Naive B cell (primary cell): ENCODE measurements at regions not wholly inside any gene's neighbourhood (a gene's known extent, or its start where the extent isn't known, plus 50 kb on each side); places are given as distances from the start of the nearest gene placed in this dataset.

Experiments used
- ATAC-seq, 2 donors: fragments of 150-1000 bp; cut with Tn5 transposase; 2 replicates each; pipeline ENCODE4 v1.10.0; 2021; ENCODE audit warnings: low read depth in 2 of 2, mild to moderate bottlenecking in 2 of 2, moderate library complexity in 2 of 2
- DNase-seq: peaks from one replicate; pipeline ENCODE4 v3.0.0; 2022
- H3K27ac Mint-ChIP-seq, 6 donors: one replicate each; pipeline ENCODE4 v1.8.0; 2020 to 2022; ENCODE audit warnings: mild to moderate bottlenecking in 6 of 6, mixed read lengths in 6 of 6, moderate library complexity in 5 of 6, inconsistent platforms in 2 of 6
- H3K27me3 Mint-ChIP-seq, 3 donors: one replicate each; pipeline ENCODE4 v1.8.0; 2021 to 2022; ENCODE audit warnings: mixed read lengths in 3 of 3, mild to moderate bottlenecking in 1 of 3
- H3K36me3 Mint-ChIP-seq, 2 donors: one replicate each; pipeline ENCODE4 v1.8.0; 2020 to 2022; ENCODE audit warnings: mixed read lengths in 2 of 2, inconsistent platforms in 1 of 2, mild to moderate bottlenecking in 1 of 2
- H3K4me1 Mint-ChIP-seq, 3 donors: one replicate each; pipeline ENCODE4 v1.8.0; 2020 to 2022; ENCODE audit warnings: mixed read lengths in 3 of 3, inconsistent platforms in 1 of 3, mild to moderate bottlenecking in 1 of 3, moderate library complexity in 1 of 3
- H3K4me3 Mint-ChIP-seq, 8 donors: one replicate each; pipeline ENCODE4 v1.8.0; 2020 to 2022; ENCODE audit warnings: mild to moderate bottlenecking in 8 of 8, mixed read lengths in 8 of 8, moderate library complexity in 8 of 8, inconsistent platforms in 2 of 8
- H3K9me3 Mint-ChIP-seq, 7 donors: one replicate each; pipeline ENCODE4 v1.8.0; 2020 to 2022; ENCODE audit warnings: mixed read lengths in 7 of 7, mild to moderate bottlenecking in 5 of 7, inconsistent platforms in 2 of 7, moderate library complexity in 1 of 7

DNA sequence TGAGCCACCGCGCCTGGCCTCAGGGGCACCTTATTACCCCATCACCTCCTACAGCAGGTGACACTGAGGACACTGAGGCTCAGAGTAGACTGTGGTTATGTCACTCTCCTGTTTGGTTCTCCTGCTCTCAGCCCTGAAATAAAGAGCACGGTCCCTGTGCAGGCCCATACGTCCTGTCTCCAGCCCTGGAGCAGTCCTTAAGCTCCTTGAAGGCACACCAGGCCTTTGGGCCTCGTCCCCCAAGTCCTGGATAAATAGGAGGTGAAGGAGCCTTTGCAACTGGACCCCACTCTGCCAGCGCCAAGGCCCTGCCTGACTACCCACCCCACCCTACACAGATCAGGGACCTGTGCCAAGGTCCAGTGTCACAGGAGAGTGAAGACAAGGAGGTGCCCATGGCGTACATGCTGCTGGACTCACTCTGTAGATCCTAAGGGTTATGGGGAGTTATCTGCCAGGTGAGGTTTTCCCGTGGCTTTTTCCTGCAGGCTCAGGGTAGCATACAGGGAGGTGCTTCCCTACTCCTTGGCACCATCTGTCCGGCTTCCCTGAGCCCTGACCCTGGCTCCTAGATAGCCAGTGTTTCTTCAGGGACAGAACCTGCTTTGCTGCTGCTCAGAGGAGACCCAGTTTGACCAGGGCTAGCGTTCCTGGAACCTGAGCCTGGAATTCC, 253.2 kb downstream of the SEC14L1 start:
- DNase-seq, result no peak
- Mint-ChIP-seq H3K36me3 (no peaks in the 10 kb centered on the region), H3K4me3 (no peak overlapping the region), H3K4me1 (peaks cover 40 to 56% (median 41%) of the 10 kb centered on the region in 3 donors), H3K27ac (peak overlapping the region in 1 of 6 donors; percentile 65), H3K27me3 (no peaks in the 10 kb centered on the region), H3K9me3 (no peaks in the 10 kb centered on the region)
- no peak for ATAC-seq

- DNase-seq (no peak), ATAC-seq (no peak)
- Mint-ChIP-seq H3K36me3 (no peaks in the 10 kb centered on the region), H3K27me3 (no peaks in the 10 kb centered on the region), H3K9me3 (no peaks in the 10 kb centered on the region), H3K4me3 (no peak overlapping the region), H3K4me1 (peaks cover 38 to 56% (median 40%) of the 10 kb centered on the region in 3 donors), H3K27ac (peak overlapping the region in 3 of 6 donors; percentile 37 to 65 (median 44))
These were observed 253.9 kb downstream of the SEC14L1 start for GRCh38 chr17:77394540-77395295.

- no peaks in the 10 kb centered on the region for H3K9me3 Mint-ChIP-seq
- ATAC-seq, result no peak
- peak overlapping the region in 1 of 6 donors; percentile 47 for H3K27ac Mint-ChIP-seq
- no peak overlapping the region for H3K4me3 Mint-ChIP-seq
- no peaks in the 10 kb centered on the region for H3K36me3 Mint-ChIP-seq
- H3K4me1 Mint-ChIP-seq, result peaks cover 42 to 59% (median 45%) of the 10 kb centered on the region in 3 donors
- DNase-seq, result no peak
- no peaks in the 10 kb centered on the region for H3K27me3 Mint-ChIP-seq
These were observed 254.8 kb downstream of the SEC14L1 start for GRCh38 chr17:77395501-77396048.

DNA sequence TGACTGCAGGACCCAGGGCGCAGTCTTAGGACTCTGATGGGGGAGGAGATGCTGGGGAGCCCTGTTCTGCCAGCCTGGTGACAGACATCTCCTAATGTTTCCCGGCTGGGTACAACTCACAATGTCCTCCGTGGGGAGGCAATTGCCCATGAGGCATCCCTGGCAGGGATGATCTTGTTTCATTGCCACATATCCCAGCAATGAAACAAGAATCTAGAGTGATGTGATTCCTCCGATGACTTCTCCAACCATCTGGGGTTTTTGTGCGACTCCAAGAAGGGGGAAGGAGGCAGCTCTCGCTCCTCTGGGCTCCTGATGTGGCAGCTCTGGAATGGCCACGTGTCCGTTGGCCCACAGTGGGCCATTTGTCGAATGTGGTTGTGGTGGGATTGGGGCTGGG, 255.8 kb downstream of the SEC14L1 start:
- peak overlapping the region in 2 of 6 donors; percentile 57 to 66 for H3K27ac Mint-ChIP-seq
- peaks cover 40 to 58% (median 43%) of the 10 kb centered on the region in 3 donors for H3K4me1 Mint-ChIP-seq
- H3K36me3 Mint-ChIP-seq, result no peaks in the 10 kb centered on the region
- H3K9me3 Mint-ChIP-seq, result no peaks in the 10 kb centered on the region
- no peak for ATAC-seq
- no peaks in the 10 kb centered on the region for H3K27me3 Mint-ChIP-seq
- H3K4me3 Mint-ChIP-seq, result no peak overlapping the region
- DNase-seq, result no peak

GRCh38 chr17:77398274-77398673, 257.5 kb downstream of the SEC14L1 start:
- Mint-ChIP-seq H3K27ac (peak overlapping the region in 3 of 6 donors; percentile 61 to 80 (median 69)), H3K27me3 (no peaks in the 10 kb centered on the region), H3K4me1 (peaks cover 42 to 54% (median 51%) of the 10 kb centered on the region in 3 donors), H3K9me3 (no peaks in the 10 kb centered on the region), H3K4me3 (peak overlapping the region in 2 of 8 donors; percentile 25 to 53), H3K36me3 (peaks cover 0 to 5% of the 10 kb centered on the region in 2 donors)
- no peak for ATAC-seq
- no peak for DNase-seq

GRCh38 chr17:77399319-77399957, 258.7 kb downstream of the SEC14L1 start:
- no peaks in the 10 kb centered on the region for H3K9me3 Mint-ChIP-seq
- peak overlapping the region in 6 of 8 donors; percentile 15 to 92 (median 84) for H3K4me3 Mint-ChIP-seq
- H3K36me3 Mint-ChIP-seq, result peaks cover 0 to 5% of the 10 kb centered on the region in 2 donors
- H3K27ac Mint-ChIP-seq, result peak overlapping the region in 5 of 6 donors; percentile 78 to 99 (median 96)
- H3K27me3 Mint-ChIP-seq, result no peaks in the 10 kb centered on the region
- peaks cover 50 to 66% (median 61%) of the 10 kb centered on the region in 3 donors for H3K4me1 Mint-ChIP-seq
- ATAC-seq, result no peak
- no peak for DNase-seq

GRCh38 chr17:77400445-77400870, 259.7 kb downstream of the SEC14L1 start:
- H3K4me1 Mint-ChIP-seq, result peaks cover 57 to 73% (median 69%) of the 10 kb centered on the region in 3 donors
- H3K36me3 Mint-ChIP-seq, result peaks cover 0 to 5% of the 10 kb centered on the region in 2 donors
- ATAC-seq (peak; percentile 71 to 77), DNase-seq (peak; percentile 76)
- H3K27ac Mint-ChIP-seq, result peak overlapping the region; percentile 78 to 99 (median 96)
- H3K4me3 Mint-ChIP-seq, result peak overlapping the region; percentile 68 to 92 (median 87)
- H3K27me3 Mint-ChIP-seq, result no peaks in the 10 kb centered on the region
- no peaks in the 10 kb centered on the region for H3K9me3 Mint-ChIP-seq

DNA sequence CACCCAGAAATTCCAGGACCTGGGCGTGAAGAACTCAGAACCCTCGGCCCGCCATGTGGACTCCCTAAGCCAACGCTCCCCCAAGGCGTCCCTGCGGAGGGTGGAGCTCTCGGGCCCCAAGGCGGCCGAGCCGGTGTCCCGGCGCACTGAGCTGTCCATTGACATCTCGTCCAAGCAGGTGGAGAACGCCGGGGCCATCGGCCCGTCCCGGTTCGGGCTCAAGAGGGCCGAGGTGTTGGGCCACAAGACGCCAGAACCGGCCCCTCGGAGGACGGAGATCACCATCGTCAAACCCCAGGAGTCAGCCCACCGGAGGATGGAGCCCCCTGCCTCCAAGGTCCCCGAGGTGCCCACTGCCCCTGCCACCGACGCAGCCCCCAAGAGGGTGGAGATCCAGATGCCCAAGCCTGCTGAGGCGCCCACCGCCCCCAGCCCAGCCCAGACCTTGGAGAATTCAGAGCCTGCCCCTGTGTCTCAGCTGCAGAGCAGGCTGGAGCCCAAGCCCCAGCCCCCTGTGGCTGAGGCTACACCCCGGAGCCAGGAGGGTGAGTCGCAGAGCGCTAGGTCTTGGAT, 261.5 kb downstream of the SEC14L1 start:
- Mint-ChIP-seq H3K9me3 (peaks cover 0 to 3% (median 0%) of the 10 kb centered on the region in 7 donors), H3K27me3 (no peaks in the 10 kb centered on the region), H3K36me3 (peaks cover 0 to 5% of the 10 kb centered on the region in 2 donors), H3K4me1 (peaks cover 71 to 87% (median 81%) of the 10 kb centered on the region in 3 donors), H3K27ac (peak overlapping the region in 4 of 6 donors; percentile 34 to 98 (median 84)), H3K4me3 (peak overlapping the region in 6 of 8 donors; percentile 51 to 94 (median 72))
- DNase-seq, result no peak
- ATAC-seq, result no peak

GRCh38 chr17:77403854-77404253, 263.1 kb downstream of the SEC14L1 start:
- peaks cover 80 to 91% (median 89%) of the 10 kb centered on the region in 3 donors for H3K4me1 Mint-ChIP-seq
- H3K4me3 Mint-ChIP-seq, result peak overlapping the region in 7 of 8 donors; percentile 73 to 98 (median 94)
- H3K27me3 Mint-ChIP-seq, result no peaks in the 10 kb centered on the region
- H3K9me3 Mint-ChIP-seq, result peaks cover 0 to 3% (median 0%) of the 10 kb centered on the region in 7 donors
- DNase-seq (no peak), ATAC-seq (no peak)
- H3K36me3 Mint-ChIP-seq, result peaks cover 0 to 5% of the 10 kb centered on the region in 2 donors
- H3K27ac Mint-ChIP-seq, result peak overlapping the region; percentile 96 to 99 (median 98)

DNA sequence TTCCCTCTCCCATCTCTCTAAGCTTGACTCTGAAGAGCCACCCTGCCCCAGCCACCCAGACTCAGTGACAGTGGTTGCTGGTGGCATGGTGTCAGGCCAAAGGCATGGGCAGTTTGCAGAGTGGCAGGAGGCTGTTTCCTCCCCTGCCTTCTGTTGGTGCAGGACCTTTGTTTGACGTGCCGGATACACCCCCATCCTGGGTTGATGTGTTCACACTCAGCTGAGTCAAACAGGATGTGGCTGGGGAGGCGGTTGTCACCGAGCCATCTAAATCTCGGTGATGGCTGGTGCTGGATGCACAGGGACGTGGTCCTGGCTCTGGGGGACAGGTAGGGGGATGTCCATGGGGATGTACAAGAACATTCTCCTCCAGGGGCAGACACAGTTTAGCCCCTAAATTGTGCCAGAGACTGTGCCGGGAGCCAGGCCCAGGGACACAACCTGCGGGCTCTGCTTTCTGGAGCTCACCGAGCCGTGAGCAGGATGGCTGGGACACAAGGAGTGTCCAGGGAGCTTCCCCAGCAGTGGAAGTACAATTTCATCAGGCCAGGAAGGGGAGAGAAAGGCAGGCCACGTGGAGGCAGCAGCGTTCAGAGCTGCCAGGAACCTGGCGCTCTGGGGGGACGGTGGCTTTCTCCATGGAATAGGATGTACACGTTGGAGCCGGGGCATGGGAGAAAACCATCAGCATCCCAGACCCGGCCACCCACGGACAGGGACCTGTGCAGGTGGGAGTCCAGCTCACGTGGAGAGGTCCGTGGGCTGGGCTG, 264.2 kb downstream of the SEC14L1 start:
- Mint-ChIP-seq H3K27ac (peak overlapping the region; percentile 96 to 99 (median 98)), H3K9me3 (peaks cover 0 to 3% (median 0%) of the 10 kb centered on the region in 7 donors), H3K4me1 (peaks cover 77 to 91% (median 84%) of the 10 kb centered on the region in 3 donors), H3K27me3 (no peaks in the 10 kb centered on the region), H3K4me3 (peak overlapping the region; percentile 86 to 99 (median 95)), H3K36me3 (peaks cover 0 to 5% of the 10 kb centered on the region in 2 donors)
- DNase-seq (peak; percentile 85), ATAC-seq (peak; percentile 77 to 78)

DNA sequence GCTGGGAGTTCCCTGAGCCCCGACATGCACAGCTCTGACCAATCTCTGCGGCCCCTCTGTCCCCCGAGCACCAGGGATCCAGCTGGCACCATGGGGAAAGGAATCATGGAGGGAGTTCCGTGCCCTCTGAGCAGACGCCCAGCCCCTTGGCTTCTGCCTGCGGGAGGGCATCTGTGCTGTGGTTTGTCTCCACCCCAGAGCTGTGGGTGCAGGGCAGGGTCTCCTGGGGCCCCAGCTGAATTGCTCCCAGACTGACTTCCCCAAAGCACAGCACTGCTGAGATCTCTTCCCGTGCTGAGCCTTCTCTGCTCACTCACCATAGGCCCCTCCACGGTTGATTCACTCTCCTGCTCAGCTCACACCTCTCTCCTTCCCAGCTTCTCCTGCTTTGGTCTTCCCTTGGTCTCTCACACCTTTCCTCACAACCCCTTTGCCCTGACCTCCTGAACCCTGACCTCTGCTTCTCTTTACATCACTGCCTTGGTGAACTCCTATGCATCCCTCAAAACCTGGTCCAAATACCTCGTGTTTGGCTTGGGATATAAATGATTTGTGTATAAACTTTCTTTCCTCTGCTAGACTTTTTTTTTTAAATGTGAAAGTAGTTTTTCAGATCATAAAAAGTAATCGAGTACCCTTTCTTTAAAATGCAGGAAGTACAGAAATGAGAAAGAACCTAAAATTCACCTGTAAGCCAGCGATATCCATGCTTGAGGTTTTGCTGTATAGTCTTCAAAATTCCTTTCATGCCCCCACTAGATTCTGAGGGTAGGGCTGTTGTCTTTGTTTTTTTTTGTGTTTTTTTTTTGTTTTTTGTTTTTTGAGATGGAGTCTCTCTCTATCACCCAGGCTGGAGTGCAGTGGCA, 265.3 kb downstream of the SEC14L1 start:
- Mint-ChIP-seq H3K9me3 (peaks cover 0 to 3% (median 0%) of the 10 kb centered on the region in 7 donors), H3K27ac (peak overlapping the region; percentile 96 to 99 (median 98)), H3K27me3 (no peaks in the 10 kb centered on the region), H3K36me3 (peaks cover 4 to 5% of the 10 kb centered on the region in 2 donors), H3K4me1 (peaks cover 74 to 91% (median 84%) of the 10 kb centered on the region in 3 donors), H3K4me3 (peak overlapping the region; percentile 86 to 99 (median 95))
- peak; percentile 57 to 67 for ATAC-seq
- DNase-seq, result peak; percentile 75
